Activated B cell treated with CpG ODN at 0.5 μM for 24 hours (primary cell): ENCODE measurements at regions not wholly inside any gene's neighbourhood (a gene's known extent, or its start where the extent isn't known, plus 50 kb on each side); places are given as distances from the start of the nearest gene placed in this dataset.
"Not testable (repeated sequence)": the region's sequence is repeated elsewhere in the genome, so short reads cannot be mapped to it uniquely, and the experiment has no call there.

ENCODE experiments used
- ATAC-seq: fragments of 200-7000 bp; cut with Tn5 transposase; one replicate; pipeline ENCODE4 v1.10.0; 2021; ENCODE audit warnings: low read depth, mild to moderate bottlenecking, moderate library complexity
- CTCF ChIA-PET: fragments of 350-600 bp; sonication (Branson Sonifier 250); formaldehyde crosslinking; loops from one replicate; lab custom pipeline; 2021; ENCODE audit warnings: antibody characterized with exemption; lab: Charles Lee
- POLR2A ChIA-PET: fragments of 350-600 bp; sonication (Branson Sonifier 250); formaldehyde crosslinking; loops from one replicate; lab custom pipeline; 2021; ENCODE audit warnings: antibody characterized with exemption; lab: Charles Lee
- DNase-seq: peaks from one replicate; pipeline ENCODE4 v3.0.0; 2022
- H3K27ac Mint-ChIP-seq: one replicate; pipeline ENCODE4 v1.8.0; 2020; ENCODE audit warnings: mixed read lengths
- H3K27me3 Mint-ChIP-seq: one replicate; pipeline ENCODE4 v1.8.0; 2021; ENCODE audit warnings: mixed read lengths
- H3K36me3 Mint-ChIP-seq: one replicate; pipeline ENCODE4 v1.8.0; 2021; ENCODE audit warnings: low read depth, mixed read lengths
- H3K4me1 Mint-ChIP-seq: one replicate; pipeline ENCODE4 v1.8.0; 2021; ENCODE audit warnings: mixed read lengths
- H3K4me3 Mint-ChIP-seq: one replicate; pipeline ENCODE4 v1.8.0; 2020; ENCODE audit warnings: mild to moderate bottlenecking, mixed read lengths
- H3K9me3 Mint-ChIP-seq: one replicate; pipeline ENCODE4 v1.8.0; 2020; ENCODE audit warnings: mixed read lengths
- CTCF ChIP-seq: fragments of 200-600 bp; IDR thresholded peaks from one replicate; pipeline ENCODE4 v1.8.0; 2022; ENCODE audit warnings: antibody characterized with exemption, mild to moderate bottlenecking
- intact Hi-C: fragments of 100-400 bp; cut with micrococcal nuclease; formaldehyde crosslinking; loops from one replicate; pipeline ENCODE4 v1.15.1; 2024

- Mint-ChIP-seq H3K27ac (no peak overlapping the region), H3K36me3 (no peaks in the 10 kb centered on the region), H3K4me3 (no peak overlapping the region), H3K9me3 (no peaks in the 10 kb centered on the region), H3K27me3 (no peaks in the 10 kb centered on the region), H3K4me1 (peaks cover under 1% of the 10 kb centered on the region)
- no peak for TF ChIP-seq CTCF
- intact Hi-C loops, result no loop called here
- ATAC-seq (no peak), DNase-seq (no peak)
- CTCF ChIA-PET, result no interaction called here
- POLR2A ChIA-PET, result no interaction called here
Measured at GRCh38 chr2:10195278-10196109, 73.0 kb downstream of the RRM2 start.

GRCh38 chr2:10196110-10196892 is 73.8 kb downstream of the RRM2 start:
- TF ChIP-seq CTCF, result no peak
- no peak overlapping the region for H3K27ac Mint-ChIP-seq
- intact Hi-C loops, result no loop called here
- H3K9me3 Mint-ChIP-seq, result no peaks in the 10 kb centered on the region
- ChIA-PET POLR2A (no interaction called here), CTCF (no interaction called here)
- no peaks in the 10 kb centered on the region for H3K4me1 Mint-ChIP-seq
- DNase-seq (no peak), ATAC-seq (no peak)
- H3K36me3 Mint-ChIP-seq, result no peaks in the 10 kb centered on the region
- no peaks in the 10 kb centered on the region for H3K27me3 Mint-ChIP-seq
- no peak overlapping the region for H3K4me3 Mint-ChIP-seq

- ATAC-seq (no peak), DNase-seq (no peak)
- H3K4me1 Mint-ChIP-seq, result no peaks in the 10 kb centered on the region
- H3K4me3 Mint-ChIP-seq, result no peak overlapping the region
- H3K9me3 Mint-ChIP-seq, result no peaks in the 10 kb centered on the region
- H3K27ac Mint-ChIP-seq, result no peak overlapping the region
- CTCF ChIA-PET, result no interaction called here
- H3K36me3 Mint-ChIP-seq, result no peaks in the 10 kb centered on the region
- POLR2A ChIA-PET, result no interaction called here
- TF ChIP-seq CTCF, result no peak
- no peaks in the 10 kb centered on the region for H3K27me3 Mint-ChIP-seq
- intact Hi-C loops, result no loop called here
Measured at GRCh38 chr2:10196948-10197696, 74.6 kb downstream of the RRM2 start.

GRCh38 chr2:10197697-10198076 is 75.1 kb downstream of the RRM2 start:
- ATAC-seq, result no peak
- POLR2A ChIA-PET, result no interaction called here
- H3K27me3 Mint-ChIP-seq, result no peaks in the 10 kb centered on the region
- no peaks in the 10 kb centered on the region for H3K36me3 Mint-ChIP-seq
- intact Hi-C loops, result no loop called here
- H3K27ac Mint-ChIP-seq, result no peak overlapping the region
- H3K9me3 Mint-ChIP-seq, result no peaks in the 10 kb centered on the region
- DNase-seq, result no peak
- H3K4me1 Mint-ChIP-seq, result no peaks in the 10 kb centered on the region
- H3K4me3 Mint-ChIP-seq, result no peak overlapping the region
- CTCF ChIA-PET, result no interaction called here
- no peak for TF ChIP-seq CTCF

GRCh38 chr2:10198482-10198881 is 75.9 kb downstream of the RRM2 start:
- H3K27ac Mint-ChIP-seq, H3K27me3 Mint-ChIP-seq, H3K36me3 Mint-ChIP-seq, H3K4me1 Mint-ChIP-seq, H3K9me3 Mint-ChIP-seq, H3K4me3 Mint-ChIP-seq, ATAC-seq, CTCF ChIA-PET, DNase-seq, POLR2A ChIA-PET, intact Hi-C loops: not testable (repeated sequence)
